Endothelial cell of umbilical vein (primary cell): ENCODE measurements at regions not wholly inside any gene's neighbourhood (a gene's known extent, or its start where the extent isn't known, plus 50 kb on each side); places are given as distances from the start of the nearest gene placed in this dataset.

Experiments
- BruUV-seq: library from RNA; stranded (reverse); fragments of 400-500 nt; replicated peaks from 2 replicates; lab custom pipeline; 2021; lab: Mats Ljungman, UMichigan
- CTCF ChIA-PET: fragments of 300-600, 350-600 bp; sonication (Branson Sonifier 250); formaldehyde crosslinking; loops from one replicate; lab custom pipeline; 2021; ENCODE audit warnings: antibody characterized with exemption, inconsistent platforms; lab: Charles Lee
- POLR2A ChIA-PET: fragments of 300-600, 350-600 bp; sonication (Branson Sonifier 250); formaldehyde crosslinking; loops from one replicate; lab custom pipeline; 2021; ENCODE audit warnings: antibody characterized with exemption, inconsistent platforms; lab: Charles Lee
- DNase-seq: peaks from one replicate; pipeline ENCODE4 v3.0.0-alpha.2; 2011; ENCODE audit warnings: low read depth, low spot score
- FAIRE-seq: peaks from 2 replicates; lab custom pipeline; 2011; peaks lifted over from hg19 to GRCh38; lab: Jason Lieb, UNC
- H2AFZ ChIP-seq: 2 replicates; pipeline ENCODE4 v1.6.0; 2012; ENCODE audit warnings: low read depth, low read length, control low read depth, inconsistent platforms
- H3K27ac ChIP-seq: 2 replicates; pipeline ENCODE4 v1.5.1; 2011; ENCODE audit warnings: low read depth, mild to moderate bottlenecking, control low read depth, low read length, moderate library complexity; ENCODE audit not compliant: insufficient read depth
- H3K27me3 ChIP-seq, 2 experiments: 2 replicates each; pipeline versions ENCODE4 v1.6.0 to v1.6.1; 2011; ENCODE audit warnings: low read length in 2 of 2, mixed read lengths in 1 of 2; ENCODE audit not compliant: control insufficient read depth in 2 of 2, insufficient read depth in 2 of 2
- H3K36me3 ChIP-seq, 2 experiments: 2 replicates in 1 of 2; 3 replicates in 1 of 2; pipeline ENCODE4 v1.5.1; 2011; ENCODE audit warnings: low read length in 2 of 2, mild to moderate bottlenecking in 1 of 2, moderate library complexity in 1 of 2; ENCODE audit not compliant: control insufficient read depth in 2 of 2, insufficient read depth in 2 of 2; ENCODE audit errors: extremely low read depth in 1 of 2
- H3K4me1 ChIP-seq: 3 replicates; pipeline ENCODE4 v1.5.1; 2011; ENCODE audit warnings: mild to moderate bottlenecking, low read length; ENCODE audit not compliant: control insufficient read depth, insufficient read depth; ENCODE audit errors: extremely low read depth
- H3K4me2 ChIP-seq: 2 replicates; pipeline ENCODE4 v1.6.1; 2011; ENCODE audit warnings: low read length, control low read depth, mixed read lengths; ENCODE audit not compliant: insufficient read depth
- H3K4me3 ChIP-seq, 3 experiments: fragments of 200-600 bp in 1 of 3; sonication (generic), shearing (Covaris generic) in 1 of 3; replicated peaks in 1 of 3; 2 replicates each; pipeline ENCODE4 v1.5.1; 2011 to 2016; ENCODE audit warnings: control low read depth in 3 of 3, low read length in 3 of 3, mild to moderate bottlenecking in 2 of 3, inconsistent platforms in 1 of 3, low read depth in 1 of 3, moderate library complexity in 1 of 3; ENCODE audit not compliant: insufficient read depth in 1 of 3
- H3K79me2 ChIP-seq: 2 replicates; pipeline ENCODE4 v1.6.0; 2012; ENCODE audit warnings: low read length, inconsistent platforms; ENCODE audit not compliant: control insufficient read depth, insufficient read depth
- H3K9ac ChIP-seq: replicated peaks from 2 replicates; pipeline ENCODE3; 2011; ENCODE audit warnings: low read length, control low read depth; ENCODE audit not compliant: insufficient read depth; ENCODE audit errors: extremely low read depth
- H3K9me1 ChIP-seq: replicated peaks from 3 replicates; pipeline ENCODE4 v1.6.0; 2011; ENCODE audit warnings: mild to moderate bottlenecking, low read length; ENCODE audit not compliant: control insufficient read depth, insufficient read depth; ENCODE audit errors: extremely low read depth
- H3K9me3 ChIP-seq: replicated peaks from 2 replicates; pipeline ENCODE4 v1.5.1; 2012; ENCODE audit warnings: low read length, inconsistent platforms; ENCODE audit not compliant: control insufficient read depth, insufficient read depth
- H4K20me1 ChIP-seq: replicated peaks from 2 replicates; pipeline ENCODE3; 2011; ENCODE audit warnings: mild to moderate bottlenecking, low read length; ENCODE audit not compliant: control insufficient read depth, insufficient read depth; ENCODE audit errors: extremely low read depth
- CTCF ChIP-seq, 2 donors: IDR thresholded peaks; 1 replicate in 1 of 2; 2 replicates in 1 of 2; pipeline ENCODE4 v1.5.1; 2011; ENCODE audit warnings: low read length in 2 of 2, mild to moderate bottlenecking in 2 of 2, moderate library complexity in 2 of 2, control low read depth in 1 of 2, inconsistent platforms in 1 of 2, low read depth in 1 of 2; ENCODE audit not compliant: insufficient read depth in 1 of 2; ENCODE audit errors: extremely low read depth in 1 of 2
- EZH2 ChIP-seq: IDR thresholded peaks from 2 replicates; pipeline ENCODE4 v1.6.1; 2012; ENCODE audit warnings: borderline replicate concordance, low read depth, mild to moderate bottlenecking, moderate library complexity, low read length, inconsistent platforms; ENCODE audit not compliant: severe bottlenecking
- FOS ChIP-seq: IDR thresholded peaks from 2 replicates; pipeline ENCODE4 v1.6.1; 2011; ENCODE audit warnings: mild to moderate bottlenecking, low read length, moderate library complexity, borderline replicate concordance; ENCODE audit not compliant: insufficient read depth
- GATA2 ChIP-seq: IDR thresholded peaks from 2 replicates; pipeline ENCODE4 v1.7.0; 2011; ENCODE audit warnings: low read depth, mild to moderate bottlenecking, moderate library complexity, mixed read lengths, low read length; ENCODE audit not compliant: insufficient read length, insufficient read depth
- JUN ChIP-seq: IDR thresholded peaks from 2 replicates; pipeline ENCODE4 v1.6.1; 2011; ENCODE audit warnings: borderline replicate concordance, low read depth; ENCODE audit not compliant: insufficient read length, insufficient read depth
- MAX ChIP-seq: IDR thresholded peaks from 2 replicates; pipeline ENCODE4 v1.6.1; 2011; ENCODE audit not compliant: insufficient read depth, insufficient read length
- MYC ChIP-seq: IDR thresholded peaks from one replicate; pipeline ENCODE4 v1.6.1; 2011; ENCODE audit warnings: mild to moderate bottlenecking, low read depth, low read length
- POLR2A ChIP-seq: IDR thresholded peaks from 2 replicates; pipeline ENCODE4 v1.6.1; 2012; ENCODE audit warnings: low read depth, mild to moderate bottlenecking, control low read depth, low read length
- POLR2AphosphoS5 ChIP-seq: IDR thresholded peaks from 2 replicates; pipeline ENCODE4 v1.6.1; 2012; ENCODE audit warnings: low read depth, mild to moderate bottlenecking, control low read depth, low read length, moderate library complexity; ENCODE audit not compliant: insufficient read depth
- dilution Hi-C: fragments of 300-500 bp; cut with MboI; formaldehyde crosslinking; loops from one replicate; pipeline ENCODE4 v1.15.0; 2019; ENCODE audit warnings: low sequenced_read_pairs; ENCODE audit not compliant: extremely low pct_ligation_motif_present
- intact Hi-C: fragments of 100-400 bp; cut with micrococcal nuclease; formaldehyde crosslinking; loops from one replicate; pipeline ENCODE4 v1.10.0; 2022

DNA sequence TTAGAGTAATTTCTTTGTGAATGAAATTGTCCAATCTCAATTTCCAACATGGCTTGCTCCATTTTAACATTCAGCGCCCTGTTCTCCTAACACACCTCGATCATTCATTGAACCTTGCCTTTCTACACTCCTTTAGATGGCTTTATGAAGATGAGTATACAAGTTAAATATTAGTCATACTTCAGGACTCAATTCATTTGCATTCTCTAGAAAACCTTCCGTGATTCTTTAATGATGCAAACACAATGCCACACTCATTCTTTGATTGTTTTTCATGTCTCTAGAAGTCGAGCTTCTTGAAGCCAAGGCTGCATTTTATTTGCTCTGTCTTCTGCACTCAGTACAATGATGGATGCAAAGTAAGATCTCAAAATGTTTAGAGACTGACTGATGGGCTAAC, 641.2 kb downstream of the DOK5 start:
- dilution Hi-C loops, result no loop called here
- POLR2A ChIA-PET, result no interaction called here
- TF ChIP-seq CTCF (IDR thresholded peaks at IDR 0.05; ENCODE audit: extremely low read depth in 1 of 2, insufficient read depth in 1 of 2, low read depth in 1 of 2, low read length in 2 of 2), result no peak
- no peak for TF ChIP-seq POLR2A
- Histone ChIP-seq H3K27ac (no peak overlapping the region), H4K20me1 (no peaks in the 10 kb centered on the region), H3K9me3 (peaks cover 4% of the 10 kb centered on the region), H3K9me1 (no peaks in the 10 kb centered on the region), H3K9ac (no peak overlapping the region), H3K4me2 (no peak overlapping the region), H3K79me2 (no peaks in the 10 kb centered on the region), H2AFZ (no peak overlapping the region), H3K4me1 (no peaks in the 10 kb centered on the region), H3K36me3 (no peaks in the 10 kb centered on the region), H3K27me3 (no peaks in the 10 kb centered on the region), H3K4me3 (no peak overlapping the region)
- intact Hi-C loops, result no loop called here
- no peak for FAIRE-seq
- no TSS peak for BruUV-seq
- CTCF ChIA-PET, result no interaction called here
- DNase-seq, result no peak

GRCh38 chr20:55103188-55103587, 627.8 kb downstream of the DOK5 start:
- H3K4me2 ChIP-seq, result no peak overlapping the region
- POLR2A ChIA-PET, result no interaction called here
- no peaks in the 10 kb centered on the region for H3K27me3 ChIP-seq
- dilution Hi-C loops, result no loop called here
- CTCF ChIA-PET, result no interaction called here
- H3K4me1 ChIP-seq, result no peaks in the 10 kb centered on the region
- no peaks in the 10 kb centered on the region for H4K20me1 ChIP-seq
- no peaks in the 10 kb centered on the region for H3K9me1 ChIP-seq
- H3K79me2 ChIP-seq, result no peaks in the 10 kb centered on the region
- H3K9me3 ChIP-seq, result peaks cover 3% of the 10 kb centered on the region
- H3K9ac ChIP-seq, result no peak overlapping the region
- DNase-seq (no peak), FAIRE-seq (no peak)
- intact Hi-C loops, result no loop called here
- no peak overlapping the region for H2AFZ ChIP-seq
- BruUV-seq, result no TSS peak
- no peaks in the 10 kb centered on the region for H3K36me3 ChIP-seq
- TF ChIP-seq GATA2 (no peak), JUN (no peak), EZH2 (no peak), POLR2A (no peak), MYC (no peak), MAX (no peak), FOS (no peak), CTCF (IDR thresholded peaks at IDR 0.05; ENCODE audit: extremely low read depth in 1 of 2, insufficient read depth in 1 of 2, low read depth in 1 of 2, low read length in 2 of 2) (no peak), POLR2AphosphoS5 (no peak)
- no peak overlapping the region for H3K4me3 ChIP-seq
- no peak overlapping the region for H3K27ac ChIP-seq
